GM19324 (cell line): ENCODE measurements at regions not wholly inside any gene's neighbourhood (a gene's known extent, or its start where the extent isn't known, plus 50 kb on each side); places are given as distances from the start of the nearest gene placed in this dataset.

Experiments used
- ATAC-seq: cut with Tn5 transposase; IDR thresholded peaks from one replicate; pipeline ENCODE4 v1.9.1; 2021; ENCODE audit warnings: mild to moderate bottlenecking, moderate library complexity; ENCODE audit not compliant: unreplicated experiment, low FRiP score

GRCh38 chr6:63371104-63371715, 51.4 kb upstream of the LGSN start:
- ATAC-seq, result no peak

DNA sequence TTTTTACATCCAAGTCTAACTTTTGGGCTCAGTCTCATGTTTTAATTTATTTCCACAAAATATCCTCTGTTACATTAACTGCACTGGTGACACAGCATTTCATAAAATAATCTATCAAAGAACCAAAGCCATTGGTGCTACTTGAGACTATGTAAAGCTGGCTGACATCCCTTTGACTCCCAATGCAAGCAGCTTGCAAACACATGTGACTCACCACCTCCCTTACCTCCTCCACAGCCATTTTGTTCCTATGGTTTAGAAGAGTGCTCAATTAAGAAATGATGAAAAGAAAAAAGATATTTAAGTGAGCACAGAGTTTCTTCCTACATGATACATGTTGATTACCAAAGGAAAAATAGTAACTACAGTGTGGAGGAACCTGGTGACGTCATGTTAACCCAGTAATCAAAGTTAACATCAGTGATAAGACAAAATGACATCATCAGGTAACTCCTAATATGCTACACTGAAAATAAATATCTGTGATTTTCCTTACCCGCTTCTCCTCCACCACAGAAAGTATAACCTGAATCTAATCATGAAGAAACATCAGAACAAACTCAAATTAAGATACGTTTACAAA, 53.3 kb upstream of the LGSN start:
- no peak for ATAC-seq

DNA sequence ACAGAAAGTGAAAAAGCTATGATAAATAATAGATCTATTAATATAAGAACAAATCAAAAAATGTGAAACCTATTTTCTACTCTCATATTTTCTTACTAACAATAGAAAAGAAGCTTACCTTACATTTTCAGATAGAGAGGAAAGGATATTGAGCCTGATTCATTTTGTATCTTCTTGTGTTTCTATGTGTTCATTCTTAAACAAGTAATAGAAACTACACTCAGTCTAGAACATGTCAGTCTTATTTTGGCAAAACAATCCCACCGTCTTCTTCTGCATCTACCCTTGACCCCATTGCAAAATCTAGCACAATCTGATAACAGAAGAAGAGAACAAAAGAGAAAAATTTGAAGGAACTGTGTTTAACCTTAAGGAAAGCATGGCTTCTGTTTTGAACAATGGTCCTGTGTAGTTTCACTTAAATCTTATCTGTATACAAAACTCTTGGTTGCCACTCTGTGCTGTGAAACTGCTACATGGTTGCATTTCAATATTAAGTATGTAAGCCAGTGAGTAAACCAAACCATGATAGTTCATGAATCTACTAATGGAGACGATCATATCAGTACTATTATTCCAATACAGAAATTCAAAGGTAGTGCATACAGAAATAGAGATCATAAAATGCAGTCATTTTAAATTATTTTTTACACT, 69.5 kb upstream of the LGSN start:
- ATAC-seq, result no peak

DNA sequence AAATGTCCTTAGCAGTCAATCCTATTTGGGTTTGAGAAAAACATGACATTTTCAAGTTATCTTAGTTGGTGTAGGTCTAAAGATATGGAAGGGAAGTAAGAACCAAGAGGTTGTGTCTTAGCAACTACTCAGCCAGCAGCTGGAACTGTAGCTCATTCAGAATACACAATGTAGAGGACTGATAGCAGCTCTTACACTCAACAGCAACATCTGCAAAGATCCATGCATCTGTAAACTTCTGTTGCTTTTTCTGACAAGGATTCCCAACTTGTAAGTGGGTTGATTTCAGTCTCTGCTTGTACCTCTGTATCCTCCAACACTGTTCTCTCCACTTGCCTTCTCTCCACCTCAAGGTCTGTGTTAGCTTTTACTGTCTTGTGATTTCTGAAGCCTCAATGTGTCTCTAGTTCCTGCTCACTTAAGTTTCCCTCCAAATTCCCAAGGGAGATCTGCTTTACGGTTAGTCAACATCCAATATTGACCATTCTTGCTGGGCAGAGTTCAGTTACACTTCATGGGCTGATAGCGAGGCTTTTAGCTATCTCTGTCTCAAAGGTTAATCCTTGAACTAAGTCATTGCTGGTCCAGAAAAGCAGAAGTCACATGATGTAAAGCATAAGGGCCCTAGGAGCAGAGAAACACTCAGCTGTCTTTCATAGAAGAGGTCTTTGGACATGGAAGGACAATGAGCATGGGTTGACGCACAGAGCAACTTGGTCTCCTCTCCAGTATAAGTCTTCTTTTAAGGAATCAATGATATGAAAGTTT, 71.6 kb upstream of the LGSN start:
- ATAC-seq, result no peak

- ATAC-seq, result no peak
Observed at GRCh38 chr6:63392092-63392724, 72.4 kb upstream of the LGSN start.

GRCh38 chr6:63394656-63395308, 75.0 kb upstream of the LGSN start:
- ATAC-seq, result no peak

- no peak for ATAC-seq
Observed at GRCh38 chr6:63395381-63395780, 75.6 kb upstream of the LGSN start.

GRCh38 chr6:63403725-63404124, 83.9 kb upstream of the LGSN start:
- no peak for ATAC-seq

DNA sequence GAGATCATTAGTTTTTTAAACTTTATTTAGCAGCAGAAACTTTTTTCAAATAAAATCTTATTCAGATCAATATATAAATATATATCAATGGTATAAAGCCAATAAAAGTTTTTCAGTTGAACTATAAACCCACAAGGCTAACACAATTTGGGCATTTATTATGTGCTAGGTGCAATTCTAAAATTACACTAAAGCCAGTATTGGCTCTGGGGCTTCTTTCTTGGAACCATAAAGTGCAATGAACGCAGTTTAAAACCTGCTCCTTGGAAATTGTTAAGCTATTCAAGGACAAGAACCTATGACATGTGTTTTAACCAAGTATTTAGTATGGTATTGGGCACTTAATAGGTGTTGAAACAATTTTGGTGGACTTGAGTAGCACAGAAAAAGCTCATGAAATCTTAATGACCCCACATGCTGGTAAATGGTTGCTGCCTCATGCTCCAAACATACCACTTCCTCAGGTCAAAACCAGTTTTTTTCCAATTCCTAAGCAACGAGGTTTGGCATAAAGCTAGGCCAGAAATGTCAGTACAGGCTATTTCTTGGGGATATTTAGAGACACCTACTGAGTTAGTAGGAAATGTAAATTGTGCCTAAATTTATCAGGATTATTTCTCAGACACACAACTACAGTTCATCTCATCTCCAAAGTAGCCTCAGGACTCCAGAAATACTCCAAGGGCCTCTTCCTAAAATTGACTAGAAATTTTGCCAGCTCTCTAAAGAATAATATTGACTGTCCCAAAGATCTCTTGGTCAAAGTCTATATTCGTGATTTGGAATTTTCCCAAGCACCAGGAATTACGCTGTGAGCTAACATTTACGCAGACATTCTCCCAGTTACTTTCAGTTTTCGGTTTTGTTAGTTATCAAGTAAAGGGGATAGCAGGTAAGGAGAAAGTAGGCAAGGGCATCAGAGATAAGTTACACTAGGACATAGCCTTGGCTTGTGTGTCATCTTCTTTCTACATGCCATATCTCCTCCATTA, 90.9 kb upstream of the LGSN start:
- ATAC-seq, result no peak

DNA sequence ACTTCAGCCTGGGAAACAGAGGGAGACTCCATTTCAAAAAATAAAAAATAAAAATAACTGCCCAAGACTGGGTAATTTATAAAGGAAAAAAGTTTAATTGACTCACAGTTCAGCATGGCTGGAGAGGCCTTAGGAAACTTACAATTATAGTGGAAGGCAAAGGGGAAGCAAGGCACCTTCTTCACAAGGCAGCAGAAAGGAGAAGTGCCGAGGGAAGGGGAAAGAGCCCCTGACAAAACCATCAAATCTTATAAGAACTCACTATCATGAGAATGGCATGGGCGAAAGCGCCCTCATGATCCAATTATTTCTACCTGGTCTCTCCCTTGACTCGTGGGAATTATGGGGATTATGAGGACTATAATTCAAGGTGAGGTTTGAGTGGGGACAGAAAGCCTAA, 95.5 kb upstream of the LGSN start:
- ATAC-seq, result no peak

DNA sequence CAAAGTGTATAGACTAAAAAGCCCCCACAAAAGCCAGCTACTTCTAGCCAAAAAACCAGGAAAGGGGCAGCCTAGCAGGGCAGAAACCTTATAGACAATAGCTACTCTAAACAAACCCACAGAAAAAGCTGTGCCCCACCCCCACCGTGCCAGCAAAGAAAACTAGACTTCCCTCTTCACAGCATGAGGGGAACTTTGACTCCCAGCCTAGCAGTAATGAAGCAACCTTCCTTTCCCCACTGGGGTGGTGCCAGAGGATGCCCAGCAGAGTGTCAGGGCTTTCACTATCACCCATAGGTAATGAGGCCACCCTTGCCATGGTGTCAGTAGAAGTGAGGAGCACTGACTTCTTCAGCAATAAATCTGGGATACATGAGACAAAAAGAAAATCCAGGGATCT, 99.0 kb upstream of the LGSN start:
- ATAC-seq, result no peak

DNA sequence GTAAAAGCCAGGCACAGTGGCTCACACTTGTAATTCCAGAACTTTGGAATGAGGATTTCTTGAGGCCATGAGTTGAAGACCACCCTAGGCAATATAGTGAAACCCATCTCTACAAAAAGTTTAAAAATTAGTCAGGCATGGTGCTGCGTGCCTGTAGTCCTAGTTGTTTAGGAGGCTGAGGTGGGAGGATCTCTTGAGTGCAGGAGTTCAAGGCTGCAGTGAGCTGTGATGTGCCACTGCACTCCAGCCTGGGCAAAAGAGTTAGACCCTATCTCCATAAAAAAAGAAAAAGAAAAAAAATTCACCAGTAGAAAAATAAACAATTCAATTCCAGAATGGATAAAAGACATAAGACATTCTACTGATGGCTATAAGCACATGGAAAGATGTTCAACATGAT, 104.9 kb upstream of the LGSN start:
- no peak for ATAC-seq

DNA sequence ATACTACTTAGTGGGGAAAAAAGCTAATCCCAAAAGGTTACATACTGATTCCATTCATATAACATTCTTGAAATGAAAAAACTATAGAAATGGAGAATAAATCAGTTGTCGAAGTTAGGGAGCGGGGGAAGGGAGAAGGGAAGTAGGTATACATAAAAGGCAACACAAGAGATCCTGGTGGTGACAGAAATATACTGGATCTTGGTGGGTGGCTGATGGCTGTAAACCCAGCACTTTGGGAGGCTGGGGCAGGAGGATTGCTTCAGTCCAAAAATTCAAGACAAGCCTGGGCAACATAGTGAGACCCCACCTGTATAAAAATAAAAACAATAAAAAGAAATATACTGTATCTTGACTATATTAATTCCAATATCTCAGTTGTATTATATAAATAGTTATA, 105.7 kb upstream of the LGSN start:
- no peak for ATAC-seq

DNA sequence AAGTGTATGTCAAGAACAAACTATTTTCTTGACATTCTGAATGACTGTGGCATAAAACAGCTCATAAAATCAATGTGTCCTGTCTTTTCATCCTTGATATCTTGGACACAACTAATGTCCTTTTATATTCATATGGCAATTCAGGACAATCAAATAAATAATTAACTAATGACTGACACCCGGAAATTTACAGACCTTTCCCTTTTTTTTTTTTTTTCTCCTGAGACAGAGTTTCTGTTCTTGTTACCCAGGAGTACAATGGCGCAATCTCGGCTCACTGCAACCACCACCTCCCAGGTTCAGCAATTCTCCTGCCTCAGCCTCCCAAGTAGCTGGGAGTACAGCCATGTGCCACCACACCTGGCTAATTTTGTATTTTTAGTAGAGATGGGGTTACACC, 107.1 kb upstream of the LGSN start:
- no peak for ATAC-seq

DNA sequence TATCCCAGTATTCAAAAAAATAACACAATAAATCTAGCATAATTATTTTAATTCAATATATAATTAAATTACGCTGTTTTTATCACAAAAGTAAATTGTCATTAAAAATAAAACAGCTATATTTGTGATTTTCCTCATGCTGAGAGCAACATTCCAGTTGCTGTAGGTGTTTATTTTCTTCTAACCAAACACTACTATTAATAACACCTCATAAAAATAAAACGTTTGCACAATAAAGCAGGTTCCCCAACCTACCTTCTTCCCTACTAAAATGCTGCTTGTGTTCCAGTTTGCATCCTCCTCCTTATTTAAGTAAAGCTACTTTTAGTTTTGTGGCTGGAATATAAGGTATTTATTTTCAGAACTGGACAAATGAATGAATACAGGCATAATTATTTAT, 108.2 kb upstream of the LGSN start:
- no peak for ATAC-seq

DNA sequence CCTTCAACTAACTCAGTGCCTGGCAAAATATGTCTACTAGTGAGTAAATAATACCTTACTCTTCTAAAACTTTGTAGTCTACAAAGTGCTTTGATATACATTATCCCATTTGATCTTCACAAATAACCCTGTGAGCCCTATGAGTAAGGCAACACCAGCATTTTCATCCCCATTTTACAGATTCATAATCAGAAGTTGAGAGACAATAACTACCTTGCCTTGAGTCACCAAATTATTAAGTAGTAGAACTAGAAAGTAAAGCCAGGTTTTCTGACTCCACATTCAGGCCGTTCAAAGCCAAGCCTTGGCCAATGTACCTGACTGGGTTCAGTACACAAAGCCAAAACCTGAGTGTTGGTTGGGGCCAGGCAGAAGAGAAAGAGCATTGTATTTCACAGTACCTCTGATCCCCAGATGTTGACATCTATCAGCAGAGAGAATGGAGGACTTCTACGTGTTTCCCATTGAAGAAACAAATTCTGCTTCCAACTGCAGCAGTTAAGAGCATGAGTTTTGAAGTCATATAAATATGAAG, 111.3 kb upstream of the LGSN start:
- ATAC-seq, result no peak

GRCh38 chr6:63434943-63435342, 115.2 kb upstream of the LGSN start:
- no peak for ATAC-seq

GRCh38 chr6:63436356-63436755, 116.6 kb upstream of the LGSN start:
- ATAC-seq, result no peak

GRCh38 chr6:63437058-63437457, 117.3 kb upstream of the LGSN start:
- ATAC-seq, result no peak
